GM19328 (cell line): ENCODE measurements at regions not wholly inside any gene's neighbourhood (a gene's known extent, or its start where the extent isn't known, plus 50 kb on each side); places are given as distances from the start of the nearest gene placed in this dataset.

Experiments
- ATAC-seq: cut with Tn5 transposase; IDR thresholded peaks from one replicate; pipeline ENCODE4 v1.9.1; 2021; ENCODE audit warnings: mild to moderate bottlenecking, moderate library complexity; ENCODE audit not compliant: unreplicated experiment

GRCh38 chr7:10919923-10920322 lies 53.7 kb upstream of the PHF14 start:
- no peak for ATAC-seq
